ENCODE measurements at regions not wholly inside any gene's neighbourhood (a gene's known extent, or its start where the extent isn't known, plus 50 kb on each side); places are given as distances from the start of the nearest gene placed in this dataset.

GRCh38 chr7:79877874-79878465, 256.7 kb upstream of the GNAI1 start:
- H3K27me3 ChIP-seq: no peaks in the 10 kb centered on the region
- intact Hi-C loops (cut with DNase I): no loop called here
- H3K27ac ChIP-seq: no peak overlapping the region
- H3K4me3 ChIP-seq: no peak overlapping the region
- TF ChIP-seq CTCF (IDR thresholded peaks at IDR 0.05): no peak
- H3K36me3 ChIP-seq: no peaks in the 10 kb centered on the region
- no peak for DNase-seq (ENCODE audit: low spot score in 2 of 2)
- no peaks in the 10 kb centered on the region for H3K4me1 ChIP-seq
- H3K9me3 ChIP-seq: no peaks in the 10 kb centered on the region

- Histone ChIP-seq H3K27me3 (no peaks in the 10 kb centered on the region), H3K4me1 (no peaks in the 10 kb centered on the region), H3K9me3 (no peaks in the 10 kb centered on the region), H3K27ac (no peak overlapping the region), H3K36me3 (no peaks in the 10 kb centered on the region), H3K4me3 (no peak overlapping the region)
- no peak for DNase-seq (ENCODE audit: low spot score in 2 of 2)
- no peak for TF ChIP-seq CTCF (IDR thresholded peaks at IDR 0.05)
- intact Hi-C loops (cut with DNase I): no loop called here
Measured at GRCh38 chr7:79876848-79877252, 257.8 kb upstream of the GNAI1 start.

GRCh38 chr7:79874797-79875196, 259.8 kb upstream of the GNAI1 start:
- DNase-seq (ENCODE audit: low spot score in 2 of 2): no peak
- Histone ChIP-seq H3K36me3 (no peaks in the 10 kb centered on the region), H3K27ac (no peak overlapping the region), H3K4me3 (no peak overlapping the region), H3K4me1 (no peaks in the 10 kb centered on the region), H3K9me3 (no peaks in the 10 kb centered on the region), H3K27me3 (no peaks in the 10 kb centered on the region)
- no peak for TF ChIP-seq CTCF (IDR thresholded peaks at IDR 0.05)
- intact Hi-C loops (cut with DNase I): no loop called here

- no peak for DNase-seq (ENCODE audit: low spot score in 2 of 2)
- Histone ChIP-seq H3K27me3 (no peaks in the 10 kb centered on the region), H3K4me1 (no peaks in the 10 kb centered on the region), H3K9me3 (no peaks in the 10 kb centered on the region), H3K4me3 (no peak overlapping the region), H3K36me3 (no peaks in the 10 kb centered on the region), H3K27ac (no peak overlapping the region)
- intact Hi-C loops (cut with DNase I): no loop called here
- no peak for TF ChIP-seq CTCF (IDR thresholded peaks at IDR 0.05)
Measured at GRCh38 chr7:79872176-79872575, 262.5 kb upstream of the GNAI1 start.

- intact Hi-C loops (cut with DNase I): no loop called here
- Histone ChIP-seq H3K9me3 (no peaks in the 10 kb centered on the region), H3K4me3 (no peak overlapping the region), H3K27ac (no peak overlapping the region), H3K27me3 (no peaks in the 10 kb centered on the region), H3K36me3 (no peaks in the 10 kb centered on the region), H3K4me1 (no peaks in the 10 kb centered on the region)
- no peak for TF ChIP-seq CTCF (IDR thresholded peaks at IDR 0.05)
- DNase-seq (ENCODE audit: low spot score in 2 of 2): no peak
Measured at GRCh38 chr7:79868010-79868409, 266.6 kb upstream of the GNAI1 start.

Measured in ascending aorta (tissue), 2 donors.